Calu3 (cell line): ENCODE measurements at regions not wholly inside any gene's neighbourhood (a gene's known extent, or its start where the extent isn't known, plus 50 kb on each side); places are given as distances from the start of the nearest gene placed in this dataset.
"Not testable (repeated sequence)": the region's sequence is repeated elsewhere in the genome, so short reads cannot be mapped to it uniquely, and the experiment has no call there.

ENCODE experiments used
- BruUV-seq: library from RNA; stranded (reverse); fragments of 400-500 nt; replicated peaks from 2 replicates; lab custom pipeline; 2021; lab: Mats Ljungman, UMichigan
- CTCF ChIA-PET: fragments of 300-600 bp; sonication (Branson Sonifier 250); formaldehyde crosslinking; loops from one replicate; lab custom pipeline; 2022; ENCODE audit warnings: antibody characterized with exemption; lab: Charles Lee
- DNase-seq: peaks from one replicate; pipeline ENCODE4 v3.0.0; 2022
- H3K27ac Mint-ChIP-seq: one replicate; pipeline ENCODE4 v1.8.0; 2022; ENCODE audit warnings: mixed read lengths; ENCODE audit not compliant: unreplicated experiment
- H3K27me3 Mint-ChIP-seq: one replicate; pipeline ENCODE4 v1.8.0; 2022; ENCODE audit warnings: mixed read lengths; ENCODE audit not compliant: unreplicated experiment
- H3K36me3 Mint-ChIP-seq: one replicate; pipeline ENCODE4 v1.8.0; 2022; ENCODE audit warnings: mild to moderate bottlenecking, moderate library complexity, mixed read lengths; ENCODE audit not compliant: insufficient read depth, unreplicated experiment
- H3K4me1 Mint-ChIP-seq: one replicate; pipeline ENCODE4 v1.8.0; 2022; ENCODE audit warnings: mild to moderate bottlenecking, low read depth, mixed read lengths; ENCODE audit not compliant: unreplicated experiment
- H3K4me3 Mint-ChIP-seq: one replicate; pipeline ENCODE4 v1.8.0; 2022; ENCODE audit warnings: mild to moderate bottlenecking, low read depth, moderate library complexity, mixed read lengths; ENCODE audit not compliant: unreplicated experiment
- H3K9me3 Mint-ChIP-seq: one replicate; pipeline ENCODE4 v1.8.0; 2022; ENCODE audit warnings: low read depth, mixed read lengths; ENCODE audit not compliant: unreplicated experiment
- intact Hi-C: fragments of 100-400 bp; cut with micrococcal nuclease; formaldehyde crosslinking; loops from one replicate; pipeline ENCODE4 v1.10.0; 2022; ENCODE audit not compliant: unreplicated experiment
- TF ChIP-seq, protein P1 (sequence below): fragments of 200-600 bp; IDR thresholded peaks from one replicate; pipeline ENCODE4 v1.8.0; 2022; ENCODE audit warnings: antibody characterized with exemption; ENCODE audit not compliant: unreplicated experiment

DNA sequence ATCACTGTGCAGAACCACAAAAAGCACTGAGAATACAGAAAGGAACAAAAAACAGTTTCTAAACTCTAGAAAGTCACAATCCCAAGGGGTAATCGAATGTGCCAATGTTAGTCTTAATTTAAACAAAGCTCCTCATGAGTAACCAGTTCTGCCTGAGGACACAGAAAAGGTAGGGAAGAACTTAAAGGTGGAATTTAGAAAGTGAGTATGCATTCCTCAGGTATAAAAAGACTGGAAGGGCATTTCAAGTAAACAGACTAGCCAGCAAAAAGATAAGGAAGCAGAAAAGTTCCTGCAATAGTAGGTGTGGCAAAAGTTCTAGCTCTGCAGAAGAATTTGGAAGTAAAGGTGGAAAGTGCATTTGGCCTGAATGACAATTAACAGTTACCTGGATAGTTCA, 84.6 kb upstream of the DLX6 start:
- no TSS peak for BruUV-seq

GRCh38 chr7:96921231-96921630, 84.1 kb upstream of the DLX6 start:
- no peak overlapping the region for H3K4me3 Mint-ChIP-seq
- peaks cover 3% of the 10 kb centered on the region for H3K9me3 Mint-ChIP-seq
- no peaks in the 10 kb centered on the region for H3K36me3 Mint-ChIP-seq
- CTCF ChIA-PET = interaction anchor here (0.9 kb wide), 1 partner anchor 10 kb away, joined by 3 read pairs; no protein-coding TSS in a partner anchor
- BruUV-seq = no TSS peak
- TF ChIP-seq, protein P1, sequence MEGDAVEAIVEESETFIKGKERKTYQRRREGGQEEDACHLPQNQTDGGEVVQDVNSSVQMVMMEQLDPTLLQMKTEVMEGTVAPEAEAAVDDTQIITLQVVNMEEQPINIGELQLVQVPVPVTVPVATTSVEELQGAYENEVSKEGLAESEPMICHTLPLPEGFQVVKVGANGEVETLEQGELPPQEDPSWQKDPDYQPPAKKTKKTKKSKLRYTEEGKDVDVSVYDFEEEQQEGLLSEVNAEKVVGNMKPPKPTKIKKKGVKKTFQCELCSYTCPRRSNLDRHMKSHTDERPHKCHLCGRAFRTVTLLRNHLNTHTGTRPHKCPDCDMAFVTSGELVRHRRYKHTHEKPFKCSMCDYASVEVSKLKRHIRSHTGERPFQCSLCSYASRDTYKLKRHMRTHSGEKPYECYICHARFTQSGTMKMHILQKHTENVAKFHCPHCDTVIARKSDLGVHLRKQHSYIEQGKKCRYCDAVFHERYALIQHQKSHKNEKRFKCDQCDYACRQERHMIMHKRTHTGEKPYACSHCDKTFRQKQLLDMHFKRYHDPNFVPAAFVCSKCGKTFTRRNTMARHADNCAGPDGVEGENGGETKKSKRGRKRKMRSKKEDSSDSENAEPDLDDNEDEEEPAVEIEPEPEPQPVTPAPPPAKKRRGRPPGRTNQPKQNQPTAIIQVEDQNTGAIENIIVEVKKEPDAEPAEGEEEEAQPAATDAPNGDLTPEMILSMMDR = no peak
- intact Hi-C loops = no loop called here
- H3K4me1 Mint-ChIP-seq = peaks cover 13% of the 10 kb centered on the region
- H3K27me3 Mint-ChIP-seq = peaks cover 15% of the 10 kb centered on the region
- H3K27ac Mint-ChIP-seq = no peak overlapping the region
- no peak for DNase-seq

More for the DNA sequence above, 84.6 kb upstream of the DLX6 start:
- intact Hi-C loops = no loop called here
- CTCF ChIA-PET = interaction anchor here (0.9 kb wide), 1 partner anchor 11 kb away, joined by 3 read pairs; no protein-coding TSS in a partner anchor
- no peak for DNase-seq
- Mint-ChIP-seq H3K27me3 (peaks cover 15% of the 10 kb centered on the region), H3K27ac (no peak overlapping the region), H3K36me3 (no peaks in the 10 kb centered on the region), H3K4me1 (peaks cover 13% of the 10 kb centered on the region), H3K9me3 (peaks cover 3% of the 10 kb centered on the region), H3K4me3 (no peak overlapping the region)
- TF ChIP-seq, protein P1 = no peak

DNA sequence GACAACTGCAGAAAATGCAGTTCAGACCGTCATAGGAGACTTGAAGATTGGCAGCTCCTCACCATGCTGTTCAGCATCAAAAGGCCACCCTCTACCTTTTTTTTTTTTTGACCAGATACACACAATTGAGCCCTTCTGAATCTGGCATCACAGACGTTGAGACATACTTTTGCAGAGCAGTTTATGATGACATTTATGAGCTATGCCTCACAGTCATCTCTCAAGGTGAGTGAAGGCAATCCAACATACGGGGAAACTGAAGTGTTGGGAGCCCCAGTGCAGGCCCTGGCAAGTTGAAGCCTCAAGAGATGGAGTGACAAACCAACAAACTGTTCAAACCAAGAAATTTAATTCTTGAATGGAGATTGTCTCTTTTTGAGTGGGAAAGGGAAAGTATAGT, 83.6 kb upstream of the DLX6 start:
- no TSS peak for BruUV-seq
- H3K9me3 Mint-ChIP-seq = peaks cover 3% of the 10 kb centered on the region
- H3K27me3 Mint-ChIP-seq = peaks cover 15% of the 10 kb centered on the region
- H3K36me3 Mint-ChIP-seq = no peaks in the 10 kb centered on the region
- CTCF ChIA-PET = no interaction called here
- H3K4me1 Mint-ChIP-seq = peaks cover 13% of the 10 kb centered on the region
- no peak for DNase-seq
- intact Hi-C loops = no loop called here
- H3K4me3 Mint-ChIP-seq = no peak overlapping the region
- TF ChIP-seq, protein P1 = no peak
- H3K27ac Mint-ChIP-seq = no peak overlapping the region

DNA sequence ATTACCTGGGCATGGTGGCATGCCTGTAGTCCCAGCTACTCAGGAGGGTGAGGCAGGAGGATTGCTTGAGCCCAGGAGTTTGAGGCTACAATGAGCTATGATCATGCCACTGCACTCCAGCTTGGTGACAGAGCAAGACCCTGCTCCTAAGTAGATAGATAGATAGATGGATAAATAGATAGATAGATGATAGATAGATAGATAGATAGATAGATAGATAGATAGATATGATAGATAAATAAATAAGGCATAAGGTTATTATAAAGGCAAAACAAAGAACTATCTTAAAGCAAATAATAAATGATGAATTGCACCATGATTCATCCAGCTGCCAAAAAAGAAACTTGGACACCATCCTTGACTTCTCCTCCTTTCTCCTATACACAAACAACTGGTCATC, 82.0 kb upstream of the DLX6 start:
- intact Hi-C loops, H3K4me3 Mint-ChIP-seq, H3K27ac Mint-ChIP-seq, BruUV-seq, H3K36me3 Mint-ChIP-seq, DNase-seq, CTCF ChIA-PET, H3K9me3 Mint-ChIP-seq: not testable (repeated sequence)
- H3K4me1 Mint-ChIP-seq = peaks cover 13% of the 10 kb centered on the region
- H3K27me3 Mint-ChIP-seq = peaks cover 15% of the 10 kb centered on the region

DNA sequence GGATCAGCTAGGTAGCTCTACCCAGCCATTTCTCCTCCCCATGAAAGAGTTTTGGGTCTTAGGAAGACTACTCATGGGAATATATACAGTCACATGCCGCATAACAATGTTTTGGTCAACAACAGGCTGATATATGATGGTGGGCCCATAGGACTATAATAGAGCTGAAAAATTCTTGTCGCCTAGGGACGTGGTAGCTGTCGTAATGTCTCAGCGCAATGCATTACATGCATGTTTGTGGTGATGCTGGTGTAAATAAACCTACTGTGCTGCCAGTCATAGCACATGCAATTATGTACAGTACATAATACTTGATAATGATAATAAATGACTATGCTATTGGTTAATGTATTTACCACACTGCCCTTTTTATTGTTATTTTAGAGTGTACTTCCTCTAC, 78.2 kb upstream of the DLX6 start:
- no TSS peak for BruUV-seq
- peaks cover 27% of the 10 kb centered on the region for H3K27me3 Mint-ChIP-seq
- intact Hi-C loops = no loop called here
- no peaks in the 10 kb centered on the region for H3K9me3 Mint-ChIP-seq
- no peaks in the 10 kb centered on the region for H3K4me1 Mint-ChIP-seq
- H3K36me3 Mint-ChIP-seq = no peaks in the 10 kb centered on the region
- CTCF ChIA-PET = no interaction called here
- no peak for DNase-seq
- TF ChIP-seq, protein P1 = no peak
- no peak overlapping the region for H3K27ac Mint-ChIP-seq
- no peak overlapping the region for H3K4me3 Mint-ChIP-seq
